Liver (tissue), 3 donors: ENCODE measurements at regions not wholly inside any gene's neighbourhood (a gene's known extent, or its start where the extent isn't known, plus 50 kb on each side); places are given as distances from the start of the nearest gene placed in this dataset.
A peak's percentile ranks its signal among the peaks of the same experiment; 100 is the strongest.

Source experiments
- ATF3 ChIP-seq: IDR thresholded peaks from 2 replicates; pipeline ENCODE4 v1.6.1; 2016; ENCODE audit warnings: antibody characterized with exemption
- GABPA ChIP-seq, 2 donors: IDR thresholded peaks in 1 of 2; conservative IDR thresholded peaks in 1 of 2; 2 replicates each; pipeline ENCODE4 v1.6.1; 2016; ENCODE audit warnings: antibody characterized with exemption in 2 of 2, mild to moderate bottlenecking in 1 of 2, moderate library complexity in 1 of 2
- MAX ChIP-seq: IDR thresholded peaks from 2 replicates; pipeline ENCODE4 v1.6.1; 2016; ENCODE audit warnings: antibody characterized with exemption
- RAD21 ChIP-seq, 2 donors: IDR thresholded peaks; 2 replicates each; pipeline ENCODE4 v1.6.1; 2016; ENCODE audit warnings: antibody characterized with exemption in 2 of 2, mild to moderate bottlenecking in 2 of 2
- REST ChIP-seq: IDR thresholded peaks from 2 replicates; pipeline ENCODE4 v1.6.1; 2016; ENCODE audit warnings: antibody characterized with exemption, mild to moderate bottlenecking
- SP1 ChIP-seq: IDR thresholded peaks from 2 replicates; pipeline ENCODE4 v1.6.1; 2018; ENCODE audit warnings: antibody characterized with exemption, mild to moderate bottlenecking
- TF ChIP-seq, protein P1 (sequence below): fragments of 150-350 bp; IDR thresholded peaks from 2 replicates; pipeline ENCODE4 v1.5.1; 2017; ENCODE audit warnings: improper control_type of control experiment, low read depth, low read length; ENCODE audit not compliant: missing input control
- donor health status: healthy.
- donor health status: healthy.

DNA sequence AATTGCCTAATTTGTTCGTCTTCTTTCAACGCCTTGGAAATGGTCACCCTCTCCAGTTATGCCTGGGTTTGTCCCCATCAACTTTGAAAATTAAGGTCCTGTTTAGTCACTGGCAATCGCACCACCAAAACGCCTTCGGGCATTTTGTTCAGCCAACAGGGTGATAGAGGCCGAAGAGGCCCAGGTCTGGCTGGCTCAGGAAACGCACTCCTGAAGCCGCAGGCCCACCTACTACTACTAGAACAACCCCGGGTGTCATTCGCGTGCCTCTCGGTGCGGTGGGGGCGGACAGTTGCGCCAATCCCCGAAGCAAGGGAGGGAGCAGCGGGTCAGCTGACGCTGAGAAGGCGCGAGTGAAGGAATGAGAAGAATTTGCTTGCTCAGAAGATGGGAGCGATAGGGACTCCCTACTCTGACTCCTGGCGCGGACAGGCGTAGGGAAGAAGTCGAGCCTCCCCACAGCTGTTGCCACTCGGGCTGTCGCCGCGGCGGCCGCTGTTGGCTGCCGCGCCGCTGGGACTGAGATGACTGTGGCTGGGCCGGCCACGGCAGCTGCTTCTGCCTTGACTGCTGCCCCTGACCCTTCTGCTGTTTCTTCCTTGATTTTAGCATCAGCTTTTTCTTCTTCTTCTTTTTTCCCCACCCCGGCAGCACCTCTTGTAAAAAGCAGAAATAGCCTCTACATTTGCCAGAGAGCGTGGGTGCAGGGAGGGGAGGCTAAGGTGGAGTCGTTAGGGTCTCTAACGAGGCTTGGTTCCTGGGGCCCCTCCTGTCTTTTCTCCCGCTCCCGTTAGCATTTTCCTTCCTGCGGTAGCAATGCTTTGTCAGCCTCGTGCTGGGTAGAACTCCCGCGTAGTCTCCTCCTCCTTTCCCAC lies 387.6 kb downstream of the FIGN start:
- TF ChIP-seq, protein P1, sequence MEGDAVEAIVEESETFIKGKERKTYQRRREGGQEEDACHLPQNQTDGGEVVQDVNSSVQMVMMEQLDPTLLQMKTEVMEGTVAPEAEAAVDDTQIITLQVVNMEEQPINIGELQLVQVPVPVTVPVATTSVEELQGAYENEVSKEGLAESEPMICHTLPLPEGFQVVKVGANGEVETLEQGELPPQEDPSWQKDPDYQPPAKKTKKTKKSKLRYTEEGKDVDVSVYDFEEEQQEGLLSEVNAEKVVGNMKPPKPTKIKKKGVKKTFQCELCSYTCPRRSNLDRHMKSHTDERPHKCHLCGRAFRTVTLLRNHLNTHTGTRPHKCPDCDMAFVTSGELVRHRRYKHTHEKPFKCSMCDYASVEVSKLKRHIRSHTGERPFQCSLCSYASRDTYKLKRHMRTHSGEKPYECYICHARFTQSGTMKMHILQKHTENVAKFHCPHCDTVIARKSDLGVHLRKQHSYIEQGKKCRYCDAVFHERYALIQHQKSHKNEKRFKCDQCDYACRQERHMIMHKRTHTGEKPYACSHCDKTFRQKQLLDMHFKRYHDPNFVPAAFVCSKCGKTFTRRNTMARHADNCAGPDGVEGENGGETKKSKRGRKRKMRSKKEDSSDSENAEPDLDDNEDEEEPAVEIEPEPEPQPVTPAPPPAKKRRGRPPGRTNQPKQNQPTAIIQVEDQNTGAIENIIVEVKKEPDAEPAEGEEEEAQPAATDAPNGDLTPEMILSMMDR = no peak
- TF ChIP-seq ATF3 = no peak
- TF ChIP-seq GABPA (IDR thresholded peaks at IDR 0.05 in 1 of 2, conservative IDR thresholded peaks at IDR 0.05 in 1 of 2) = no peak
- TF ChIP-seq REST = no peak
- no peak for TF ChIP-seq MAX
- no peak for TF ChIP-seq SP1
- TF ChIP-seq RAD21 (IDR thresholded peaks at IDR 0.05) = peak in 1 of 2 donors; percentile 14
